ENCODE measurements at regions not wholly inside any gene's neighbourhood (a gene's known extent, or its start where the extent isn't known, plus 50 kb on each side); places are given as distances from the start of the nearest gene placed in this dataset.

DNA sequence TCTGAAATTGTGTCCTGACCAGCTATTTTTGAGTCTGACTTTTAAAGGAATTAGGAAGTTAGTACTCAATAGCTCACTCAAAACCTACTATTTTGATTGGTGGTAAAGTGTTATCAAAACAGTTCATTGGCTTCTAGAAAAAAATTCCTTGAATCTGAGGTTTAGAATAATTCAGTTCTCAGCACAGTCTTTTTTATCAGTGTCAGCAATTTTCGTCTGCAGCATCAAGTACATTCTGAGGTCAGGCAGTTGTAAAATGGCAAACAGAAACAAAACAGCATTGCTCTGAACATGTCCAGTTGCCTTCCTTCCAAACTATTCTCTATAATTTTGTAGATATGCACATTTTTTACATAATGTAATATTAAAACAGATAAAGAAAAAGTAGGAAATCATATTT, 1644.1 kb downstream of the SLITRK5 start:
- TF ChIP-seq POLR2A (IDR thresholded peaks at IDR 0.05; ENCODE audit: low read depth, low read length): no peak
- no peak for TF ChIP-seq POLR2AphosphoS5 (IDR thresholded peaks at IDR 0.05; ENCODE audit: low read depth, low read length)

Measured in GM12892 (cell line).